IPS-18c (cell line): ENCODE measurements at regions not wholly inside any gene's neighbourhood (a gene's known extent, or its start where the extent isn't known, plus 50 kb on each side); places are given as distances from the start of the nearest gene placed in this dataset.

ENCODE experiments used
- H3K4me3 ChIP-seq: 2 replicates; pipeline ENCODE4 v1.7.0; 2013; ENCODE audit warnings: low read depth, mild to moderate bottlenecking, low read length, moderate library complexity; ENCODE audit not compliant: insufficient read depth
- H3K9me3 ChIP-seq: one replicate; pipeline ENCODE4 v1.6.1; 2013; ENCODE audit warnings: mild to moderate bottlenecking, low read length, moderate library complexity; ENCODE audit not compliant: control insufficient read depth, insufficient read depth

GRCh38 chr4:31351695-31352094 is 631.5 kb downstream of the PCDH7 start:
- Histone ChIP-seq H3K4me3 (no peak overlapping the region), H3K9me3 (peaks cover 3% of the 10 kb centered on the region)

- peaks cover 3% of the 10 kb centered on the region for H3K9me3 ChIP-seq
- no peak overlapping the region for H3K4me3 ChIP-seq
These were observed 636.7 kb downstream of the PCDH7 start for GRCh38 chr4:31356839-31357238.

DNA sequence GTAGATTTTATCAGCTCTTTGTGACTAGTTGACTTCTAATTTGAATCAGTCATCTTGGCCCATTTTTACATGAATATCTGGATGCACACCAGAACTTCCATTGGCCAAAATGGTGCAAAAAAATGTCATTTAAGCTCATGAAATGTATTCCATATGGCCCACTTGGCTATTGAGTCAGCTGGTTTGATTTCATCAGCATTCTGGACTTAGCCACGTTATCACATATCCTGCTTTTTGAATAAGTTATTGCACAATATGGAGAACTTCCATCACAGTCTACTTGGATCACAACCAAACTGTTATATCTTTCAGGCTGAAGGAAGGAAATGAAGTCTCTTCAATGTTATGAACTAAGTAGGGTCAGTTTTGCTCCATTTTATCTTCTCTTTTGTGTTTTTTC is 640.6 kb downstream of the PCDH7 start:
- H3K4me3 ChIP-seq = no peak overlapping the region
- H3K9me3 ChIP-seq = no peaks in the 10 kb centered on the region

- Histone ChIP-seq H3K9me3 (no peaks in the 10 kb centered on the region), H3K4me3 (no peak overlapping the region)
These were observed 642.6 kb downstream of the PCDH7 start for GRCh38 chr4:31362756-31363155.

- H3K4me3 ChIP-seq = no peak overlapping the region
- H3K9me3 ChIP-seq = no peaks in the 10 kb centered on the region
These were observed 645.0 kb downstream of the PCDH7 start for GRCh38 chr4:31365006-31365690.

GRCh38 chr4:31366041-31366440 is 645.9 kb downstream of the PCDH7 start:
- no peak overlapping the region for H3K4me3 ChIP-seq

DNA sequence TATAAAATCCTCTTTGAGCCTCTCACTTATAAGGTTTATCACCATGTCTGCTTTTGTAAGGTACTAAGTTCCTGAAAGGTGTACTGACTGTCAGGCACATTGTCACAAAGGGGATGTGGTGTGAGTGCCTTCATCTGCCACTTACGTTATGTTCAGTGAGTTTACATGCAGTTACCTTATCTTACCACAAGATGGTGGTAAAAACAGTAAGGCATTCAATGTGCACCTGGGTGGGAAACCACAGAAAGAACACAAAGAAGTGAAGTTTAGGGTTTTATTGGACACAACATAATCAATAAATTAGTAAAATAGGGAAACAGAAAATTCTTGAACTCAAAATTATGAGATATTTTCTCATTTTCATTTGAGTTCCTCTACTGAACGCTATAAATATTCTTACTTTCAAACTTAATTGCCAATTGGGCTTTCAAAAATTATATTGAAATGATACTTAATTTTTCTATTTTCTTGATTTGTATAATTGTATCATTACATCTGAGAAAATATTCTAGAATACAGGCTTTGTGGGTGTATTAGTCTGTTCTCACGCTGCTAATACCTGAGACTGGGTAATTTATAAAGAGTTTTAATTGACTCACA is 650.8 kb downstream of the PCDH7 start:
- no peak overlapping the region for H3K4me3 ChIP-seq
- no peaks in the 10 kb centered on the region for H3K9me3 ChIP-seq

More at GRCh38 chr4:31366041-31366440, 645.9 kb downstream of the PCDH7 start:
- no peaks in the 10 kb centered on the region for H3K9me3 ChIP-seq

- Histone ChIP-seq H3K9me3 (no peaks in the 10 kb centered on the region), H3K4me3 (no peak overlapping the region)
These were observed 654.2 kb downstream of the PCDH7 start for GRCh38 chr4:31374256-31374960.

DNA sequence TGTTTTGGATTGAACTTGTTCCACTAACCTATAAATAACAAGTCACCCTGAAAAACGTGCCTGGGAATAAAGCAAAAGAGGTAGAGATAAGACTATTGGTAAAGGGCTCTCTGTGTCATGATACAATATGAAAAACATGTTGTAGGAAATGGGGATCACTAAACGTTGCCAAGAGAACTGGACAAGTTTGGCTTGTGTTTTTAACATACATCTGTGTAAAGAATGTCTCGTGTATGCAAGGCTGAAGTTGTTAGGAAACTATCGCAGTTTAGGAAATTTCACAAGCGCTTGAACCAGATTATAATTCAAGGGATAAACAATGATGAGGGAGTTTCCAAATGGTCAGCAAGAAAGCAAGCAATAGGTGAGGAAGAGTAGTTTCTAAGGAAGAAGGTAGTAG is 655.8 kb downstream of the PCDH7 start:
- H3K9me3 ChIP-seq = no peaks in the 10 kb centered on the region
- no peak overlapping the region for H3K4me3 ChIP-seq

- Histone ChIP-seq H3K4me3 (no peak overlapping the region), H3K9me3 (no peaks in the 10 kb centered on the region)
These were observed 659.2 kb downstream of the PCDH7 start for GRCh38 chr4:31379364-31379763.

- Histone ChIP-seq H3K4me3 (no peak overlapping the region), H3K9me3 (no peaks in the 10 kb centered on the region)
These were observed 663.6 kb downstream of the PCDH7 start for GRCh38 chr4:31383767-31384166.

DNA sequence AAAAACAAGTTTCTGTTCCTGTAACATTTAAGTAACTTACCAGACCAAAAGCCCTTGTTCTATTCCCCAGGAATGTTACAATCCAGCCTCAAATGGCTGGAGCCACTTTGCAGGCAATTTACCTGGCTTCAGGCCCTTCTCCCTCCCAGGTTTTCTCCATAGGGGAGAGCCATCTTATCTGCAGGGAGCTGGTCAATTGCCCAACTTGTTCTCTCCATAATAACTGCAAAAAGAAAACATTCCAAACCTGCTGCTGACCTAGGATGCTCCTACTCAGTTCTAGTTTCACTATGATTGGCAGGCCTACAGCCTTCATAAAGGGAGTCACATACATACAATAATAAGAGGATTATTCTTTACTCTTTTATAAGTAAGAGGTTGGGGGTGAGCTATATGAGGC is 670.7 kb downstream of the PCDH7 start:
- H3K9me3 ChIP-seq = no peaks in the 10 kb centered on the region
- no peak overlapping the region for H3K4me3 ChIP-seq

- no peaks in the 10 kb centered on the region for H3K9me3 ChIP-seq
- H3K4me3 ChIP-seq = no peak overlapping the region
These were observed 671.8 kb downstream of the PCDH7 start for GRCh38 chr4:31391976-31392375.

GRCh38 chr4:31392923-31393322 is 672.8 kb downstream of the PCDH7 start:
- H3K4me3 ChIP-seq = no peak overlapping the region
- no peaks in the 10 kb centered on the region for H3K9me3 ChIP-seq

- H3K9me3 ChIP-seq = no peaks in the 10 kb centered on the region
These were observed 688.0 kb downstream of the PCDH7 start for GRCh38 chr4:31408121-31408520.

GRCh38 chr4:31411565-31411964 is 691.4 kb downstream of the PCDH7 start:
- no peak overlapping the region for H3K4me3 ChIP-seq
- no peaks in the 10 kb centered on the region for H3K9me3 ChIP-seq

More at GRCh38 chr4:31408121-31408520, 688.0 kb downstream of the PCDH7 start:
- H3K4me3 ChIP-seq = no peak overlapping the region

GRCh38 chr4:31415629-31416028 is 695.5 kb downstream of the PCDH7 start:
- H3K9me3 ChIP-seq = no peaks in the 10 kb centered on the region

DNA sequence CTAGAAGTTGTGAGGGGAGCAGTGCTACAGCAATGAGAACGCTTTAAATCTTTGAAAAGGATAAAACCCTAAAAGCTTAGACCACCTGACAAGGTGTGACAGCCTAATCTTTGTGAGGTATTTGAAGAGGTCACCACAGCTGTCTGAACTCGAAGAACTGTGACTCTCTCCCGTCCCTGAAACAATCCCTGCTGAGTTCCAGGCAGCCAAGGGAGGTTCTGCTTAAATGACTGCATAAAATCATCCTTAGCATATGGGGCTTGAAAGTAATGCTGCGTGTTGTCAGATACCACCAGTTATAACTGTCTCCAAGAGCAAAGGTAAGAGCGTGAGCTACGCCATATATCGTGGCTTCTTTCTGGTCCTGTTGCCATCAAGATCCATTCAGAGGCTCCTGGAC is 696.3 kb downstream of the PCDH7 start:
- Histone ChIP-seq H3K4me3 (no peak overlapping the region), H3K9me3 (no peaks in the 10 kb centered on the region)

More at GRCh38 chr4:31415629-31416028, 695.5 kb downstream of the PCDH7 start:
- H3K4me3 ChIP-seq = no peak overlapping the region
